HG03045 (cell line): ENCODE measurements at regions not wholly inside any gene's neighbourhood (a gene's known extent, or its start where the extent isn't known, plus 50 kb on each side); places are given as distances from the start of the nearest gene placed in this dataset.

ENCODE experiments used
- ATAC-seq: cut with Tn5 transposase; IDR thresholded peaks from one replicate; pipeline ENCODE4 v1.9.1; 2021; ENCODE audit warnings: mild to moderate bottlenecking, moderate library complexity; ENCODE audit not compliant: unreplicated experiment

GRCh38 chr2:156165742-156166141, 166.8 kb downstream of the NR4A2 start:
- no peak for ATAC-seq

DNA sequence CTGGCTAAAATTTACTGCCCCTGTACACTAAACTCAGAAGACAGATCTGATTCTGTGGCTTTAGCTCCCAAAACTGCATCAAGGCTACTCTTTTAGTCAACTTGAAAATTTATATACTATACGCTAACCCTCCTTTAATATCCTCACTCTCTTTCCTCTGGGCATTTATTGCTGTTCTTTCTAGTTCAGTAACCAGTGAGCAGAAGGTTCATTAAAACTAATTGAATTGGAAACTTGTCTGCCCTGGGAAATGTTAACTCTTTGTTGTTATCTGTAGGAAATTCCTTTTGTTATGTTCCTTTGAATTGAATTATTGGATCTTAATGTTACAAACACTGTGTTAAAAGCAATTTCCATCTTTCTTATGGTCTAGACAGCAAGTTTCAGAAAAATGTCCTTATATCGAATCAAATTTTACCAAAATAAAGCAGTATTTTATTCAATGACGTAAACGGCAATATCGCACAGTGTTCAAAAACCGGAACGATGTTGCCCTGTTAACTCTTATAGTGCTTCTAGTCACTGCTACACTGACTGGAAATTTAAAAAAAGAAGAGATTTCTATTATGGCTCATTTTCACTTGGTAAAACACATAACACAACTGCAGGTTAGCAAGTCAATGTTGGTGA, 168.3 kb downstream of the NR4A2 start:
- no peak for ATAC-seq

DNA sequence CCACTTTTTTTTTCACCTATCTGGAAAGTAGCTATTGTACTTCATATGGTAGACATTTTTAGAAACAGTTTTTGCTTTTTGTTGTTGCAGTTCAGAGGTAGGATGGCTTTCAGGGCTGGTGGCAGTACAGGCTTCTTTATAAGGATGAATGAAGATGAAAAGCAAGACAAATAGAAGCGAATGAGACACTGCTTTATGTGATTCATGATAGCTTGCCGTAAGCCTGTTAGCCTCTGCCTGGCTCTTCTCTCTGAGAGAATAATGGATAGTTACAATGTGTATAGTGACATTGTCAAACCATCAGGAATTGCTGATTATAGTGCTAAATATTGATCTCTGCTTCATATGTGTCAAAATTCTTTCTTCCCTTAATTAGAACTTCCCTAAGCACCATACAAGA, 173.7 kb downstream of the NR4A2 start:
- ATAC-seq, result no peak

DNA sequence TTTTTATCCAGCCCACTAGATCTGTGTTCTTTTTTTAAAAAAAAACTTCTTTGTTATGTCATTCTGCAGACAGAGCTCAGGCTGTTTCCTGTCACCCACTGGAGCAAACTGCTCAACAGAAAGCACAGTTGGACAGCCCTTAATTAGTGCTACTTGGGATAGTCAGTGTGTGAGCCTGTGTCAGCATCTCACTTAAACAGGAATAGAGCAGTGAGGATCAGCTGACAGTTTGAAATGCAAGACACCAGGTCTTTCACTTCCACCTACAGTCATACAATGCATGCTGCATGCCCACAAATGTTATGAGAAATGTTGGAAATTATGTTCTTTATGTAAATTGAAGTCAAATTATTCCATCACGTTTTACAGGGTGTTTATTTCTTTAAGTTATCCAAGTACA, 174.9 kb downstream of the NR4A2 start:
- ATAC-seq, result no peak

DNA sequence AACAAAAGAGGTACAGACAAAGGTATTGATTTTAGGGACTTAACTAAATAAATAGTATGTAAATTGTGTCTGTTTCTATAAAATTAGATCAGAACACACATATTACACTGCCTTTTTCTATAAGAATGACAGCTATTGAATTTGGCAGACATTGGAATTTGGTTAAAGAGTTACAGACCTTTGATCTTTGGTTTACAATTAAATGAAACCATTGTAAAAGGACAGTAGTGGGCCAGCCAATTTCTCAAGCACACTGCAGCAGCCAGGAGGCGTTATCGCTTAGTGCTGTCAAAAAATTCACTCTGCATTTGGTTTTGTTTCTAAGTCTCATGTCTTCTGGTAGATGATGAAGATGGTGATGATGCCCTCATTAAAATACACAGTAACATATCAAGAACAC, 175.9 kb downstream of the NR4A2 start:
- ATAC-seq, result no peak

DNA sequence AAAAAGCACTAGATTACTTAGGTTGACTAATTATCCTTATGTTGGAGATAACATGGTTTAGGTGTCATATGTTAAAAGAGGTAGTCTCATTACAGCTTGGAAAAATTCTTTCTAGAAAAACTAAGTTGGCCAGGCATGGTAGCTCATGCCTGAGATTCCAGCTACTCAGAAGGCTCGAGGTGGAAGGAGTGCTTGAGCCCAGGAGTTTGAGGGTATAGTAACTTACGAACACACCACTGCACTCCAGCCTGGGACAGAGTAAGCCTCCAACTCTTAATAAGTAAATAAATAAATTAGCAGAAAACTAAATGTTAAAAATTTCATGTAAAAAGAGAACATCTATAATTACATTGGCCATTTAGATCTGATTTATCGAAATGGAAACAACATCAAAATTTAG, 177.2 kb downstream of the NR4A2 start:
- ATAC-seq, result no peak

DNA sequence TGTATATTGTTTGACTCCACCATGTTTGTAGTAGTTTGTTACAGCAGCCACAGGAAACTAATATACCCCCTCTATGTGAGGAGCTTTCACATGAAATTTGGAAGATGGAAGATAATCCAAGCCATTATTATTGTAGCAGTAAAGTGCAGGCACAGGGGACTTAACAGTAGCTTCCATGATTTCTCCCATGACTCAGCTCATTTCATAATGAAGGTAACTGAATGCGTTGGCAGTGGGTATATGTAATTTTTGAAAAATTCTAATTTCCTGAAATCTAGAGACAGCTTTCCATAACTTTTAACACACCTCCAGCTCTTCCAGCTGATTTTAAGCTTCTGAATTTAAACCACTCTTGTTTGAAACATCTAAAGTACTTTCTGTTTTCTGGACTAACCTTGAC, 181.2 kb downstream of the NR4A2 start:
- no peak for ATAC-seq

DNA sequence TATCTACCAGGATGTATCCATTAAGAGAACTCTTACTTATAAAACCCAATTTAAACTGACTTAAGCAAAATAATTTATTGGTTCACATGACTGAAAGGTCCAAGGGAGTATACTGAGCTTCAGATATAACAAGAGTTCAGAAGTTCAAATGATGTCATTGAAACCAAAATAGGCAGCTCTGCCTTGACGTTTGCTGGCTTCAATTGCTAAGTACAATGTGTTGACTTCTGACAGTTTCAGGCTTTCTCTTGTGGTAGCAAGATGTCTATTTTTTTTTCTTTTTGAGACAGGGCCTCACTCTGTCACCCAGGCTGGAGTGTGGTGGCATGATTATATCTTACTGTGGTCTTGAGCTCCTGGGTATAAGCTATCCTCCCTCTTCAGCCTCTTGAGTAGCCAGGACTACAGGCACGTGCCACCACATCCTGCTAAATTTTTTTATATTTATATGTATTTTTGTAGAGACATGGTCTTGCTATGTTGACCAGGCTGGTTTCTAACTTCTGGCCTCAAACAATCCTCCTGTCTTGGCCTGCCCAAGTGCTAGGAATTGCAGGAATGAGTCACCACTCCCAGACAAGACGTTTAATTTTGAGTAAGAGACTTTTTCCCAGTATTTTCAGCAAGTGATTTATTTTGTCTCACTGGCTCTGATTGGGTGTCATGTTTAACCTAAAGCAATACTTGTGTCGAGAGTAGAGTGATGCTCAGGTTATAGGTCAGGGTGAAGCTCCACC, 184.8 kb downstream of the NR4A2 start:
- peak; percentile 66 for ATAC-seq

DNA sequence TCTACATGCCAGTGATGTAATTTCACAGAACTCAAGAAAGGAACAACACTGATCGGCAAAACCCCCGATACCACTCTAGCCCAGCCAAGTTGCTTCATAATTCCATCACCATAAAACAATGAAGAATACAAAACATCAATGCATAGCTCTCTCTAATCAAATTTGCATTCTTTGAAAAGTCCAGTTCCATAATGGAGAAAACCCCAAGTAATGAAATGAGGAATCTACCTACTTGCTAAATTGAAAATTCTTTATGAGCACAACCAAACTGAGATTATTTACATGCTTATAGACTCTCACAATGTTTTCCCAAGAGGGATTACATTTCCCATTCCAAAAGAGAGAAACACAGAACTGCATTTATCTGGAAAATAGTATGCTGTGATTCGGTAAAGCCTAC, 186.5 kb downstream of the NR4A2 start:
- no peak for ATAC-seq

DNA sequence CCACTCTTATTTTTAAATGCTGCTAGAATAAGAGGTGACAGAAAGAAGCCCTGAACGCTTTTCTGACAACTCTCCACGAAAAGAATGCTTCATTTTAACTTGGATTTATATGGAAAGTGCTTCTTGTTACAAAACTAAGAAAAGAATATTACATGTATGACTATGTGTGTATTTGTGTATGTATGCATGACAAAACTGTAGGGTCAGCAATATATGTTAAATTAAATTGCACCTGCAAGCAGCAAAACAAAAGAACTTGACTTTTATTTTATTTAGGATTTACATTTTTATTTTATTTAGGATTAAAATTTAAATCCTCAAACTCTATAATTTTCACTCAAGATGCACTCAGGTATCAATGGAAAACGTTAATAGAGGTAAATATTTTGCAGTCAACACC, 187.1 kb downstream of the NR4A2 start:
- no peak for ATAC-seq

DNA sequence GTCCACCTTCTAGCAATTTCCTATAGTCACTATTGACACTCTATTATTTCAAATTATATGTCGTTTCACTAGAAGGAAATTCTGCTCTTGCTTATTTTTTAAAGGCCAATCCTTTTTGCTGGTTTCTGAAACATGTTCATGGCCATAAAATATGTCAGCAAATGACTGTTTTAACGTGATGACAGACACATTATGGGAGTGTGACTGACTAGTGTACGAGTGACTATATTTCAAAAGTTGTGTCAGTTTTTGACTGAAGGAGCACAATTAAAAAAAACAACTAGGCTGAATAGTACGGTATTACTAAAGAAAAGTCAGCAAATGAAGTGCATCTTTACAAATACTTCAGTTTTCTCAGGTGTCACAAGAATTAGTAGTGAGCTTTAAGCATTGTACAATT, 196.0 kb downstream of the NR4A2 start:
- no peak for ATAC-seq

- ATAC-seq, result no peak
Observed at GRCh38 chr2:156134887-156135286, 197.6 kb downstream of the NR4A2 start.

- ATAC-seq, result no peak
Observed at GRCh38 chr2:156132941-156133340, 199.6 kb downstream of the NR4A2 start.

DNA sequence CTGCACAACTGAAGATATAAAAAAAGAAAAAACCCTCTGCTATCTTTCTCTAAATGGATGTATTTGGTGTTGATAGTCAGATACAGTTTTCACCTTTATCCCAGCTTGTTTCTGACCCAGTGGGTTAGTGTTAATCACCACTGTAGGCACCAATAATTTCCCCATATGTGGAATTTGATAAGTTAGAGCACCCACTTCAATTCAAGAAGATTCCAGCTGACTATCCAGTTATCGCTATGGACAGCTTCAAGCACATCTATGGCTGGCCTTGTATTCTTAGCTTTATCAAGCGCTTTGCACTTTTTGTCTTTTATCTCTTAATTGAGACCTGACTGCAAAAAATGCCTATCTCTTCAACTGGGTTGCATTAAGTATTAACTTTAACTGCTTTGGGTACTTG, 200.4 kb downstream of the NR4A2 start:
- no peak for ATAC-seq

DNA sequence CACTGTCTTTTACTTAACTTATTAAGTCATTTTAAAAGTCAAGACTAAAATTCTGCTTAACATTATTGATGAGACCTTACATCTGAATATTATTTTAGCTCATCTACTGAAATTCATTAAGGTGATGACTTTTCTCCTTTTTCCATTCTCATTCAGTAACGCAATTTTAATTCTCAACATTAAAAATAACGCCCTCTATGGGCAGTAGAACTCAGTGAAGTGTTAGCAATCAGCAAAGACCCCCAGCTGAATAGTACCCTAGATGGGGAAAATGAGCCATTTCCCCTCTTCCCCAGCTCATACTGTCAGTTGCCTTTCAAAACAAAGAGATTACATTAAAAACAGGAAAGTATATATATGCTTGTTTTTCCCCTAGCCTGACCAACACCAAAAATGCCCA, 203.3 kb downstream of the NR4A2 start:
- ATAC-seq, result no peak

- ATAC-seq, result no peak
Observed at GRCh38 chr2:156125018-156125417, 207.5 kb downstream of the NR4A2 start.

DNA sequence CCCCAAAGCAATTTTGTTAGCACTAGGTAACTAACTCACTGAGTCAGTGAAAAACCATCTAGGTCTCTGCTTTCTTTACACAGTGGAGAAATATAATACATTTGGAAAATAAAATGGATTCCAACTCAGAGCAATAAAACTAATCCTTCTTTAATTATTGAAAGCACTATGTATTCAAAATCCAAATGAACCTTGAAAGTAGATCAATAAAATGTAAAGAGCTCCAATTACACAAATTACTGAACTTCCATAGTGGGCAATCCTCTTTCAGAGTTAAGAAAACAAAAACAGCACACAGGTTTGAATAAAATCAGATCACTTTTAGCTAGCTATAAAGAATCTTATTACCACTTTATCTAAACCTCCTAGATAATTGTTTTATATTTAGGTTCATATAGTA, 208.1 kb downstream of the NR4A2 start:
- no peak for ATAC-seq

DNA sequence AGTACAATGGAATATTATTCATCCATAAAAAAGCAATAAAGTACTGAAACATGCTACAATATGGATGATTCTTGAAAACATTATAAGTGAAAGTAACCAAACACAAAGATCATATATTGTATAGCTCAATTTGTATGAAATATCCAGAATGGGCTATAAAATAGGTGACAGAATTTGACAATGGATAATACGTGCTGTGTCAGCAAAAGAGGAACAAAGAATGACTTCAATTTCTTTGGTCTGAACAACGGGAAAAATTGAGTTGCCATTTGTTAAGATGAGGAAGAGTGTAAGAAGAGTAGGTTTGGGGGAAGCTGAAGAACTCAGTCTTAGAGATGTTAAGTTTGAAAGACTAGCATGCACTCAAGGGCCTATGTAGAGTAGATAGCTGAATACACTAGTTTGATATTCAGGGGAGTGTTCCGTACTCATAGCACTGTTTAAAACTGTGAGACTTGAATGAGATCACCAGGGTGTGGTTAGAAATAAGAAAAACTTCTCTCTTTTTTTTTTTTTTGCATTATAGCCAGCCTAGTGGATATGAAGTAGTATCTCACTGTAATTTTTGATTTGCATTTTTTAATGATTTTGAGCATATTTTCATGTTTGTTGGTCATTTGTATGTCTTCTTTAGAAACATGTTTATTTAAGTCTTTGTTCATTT, 213.6 kb downstream of the NR4A2 start:
- no peak for ATAC-seq

DNA sequence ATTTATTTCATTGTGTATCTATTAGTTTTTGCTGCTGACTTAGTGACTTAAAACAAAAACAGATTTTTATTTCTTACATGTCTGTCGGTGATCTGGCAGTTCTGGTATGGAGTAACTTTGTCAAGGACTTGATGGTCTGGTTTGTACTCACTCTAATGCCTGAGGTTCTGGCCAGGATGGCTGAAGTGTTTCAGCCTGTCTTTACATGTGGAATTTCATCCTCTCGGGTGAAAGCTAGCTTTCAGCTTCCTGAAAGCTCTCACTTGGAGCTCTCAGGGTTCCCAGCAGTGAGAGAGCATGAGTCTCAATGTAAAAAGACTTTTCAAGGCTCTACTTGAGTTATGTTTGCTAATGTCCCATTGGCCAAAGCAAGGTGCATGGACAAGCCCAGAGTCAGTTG, 216.4 kb downstream of the NR4A2 start:
- ATAC-seq, result no peak

GRCh38 chr2:156115338-156115737, 217.2 kb downstream of the NR4A2 start:
- ATAC-seq, result no peak

GRCh38 chr2:156112323-156112722, 220.2 kb downstream of the NR4A2 start:
- no peak for ATAC-seq

GRCh38 chr2:156110890-156111289, 221.6 kb downstream of the NR4A2 start:
- peak; percentile 92 for ATAC-seq
